HG03039 (cell line): ENCODE measurements at regions not wholly inside any gene's neighbourhood (a gene's known extent, or its start where the extent isn't known, plus 50 kb on each side); places are given as distances from the start of the nearest gene placed in this dataset.
"Not testable (repeated sequence)": the region's sequence is repeated elsewhere in the genome, so short reads cannot be mapped to it uniquely, and the experiment has no call there.

Experiments used
- ATAC-seq: cut with Tn5 transposase; IDR thresholded peaks from one replicate; pipeline ENCODE4 v1.9.1; 2021; ENCODE audit warnings: mild to moderate bottlenecking, moderate library complexity; ENCODE audit not compliant: unreplicated experiment

DNA sequence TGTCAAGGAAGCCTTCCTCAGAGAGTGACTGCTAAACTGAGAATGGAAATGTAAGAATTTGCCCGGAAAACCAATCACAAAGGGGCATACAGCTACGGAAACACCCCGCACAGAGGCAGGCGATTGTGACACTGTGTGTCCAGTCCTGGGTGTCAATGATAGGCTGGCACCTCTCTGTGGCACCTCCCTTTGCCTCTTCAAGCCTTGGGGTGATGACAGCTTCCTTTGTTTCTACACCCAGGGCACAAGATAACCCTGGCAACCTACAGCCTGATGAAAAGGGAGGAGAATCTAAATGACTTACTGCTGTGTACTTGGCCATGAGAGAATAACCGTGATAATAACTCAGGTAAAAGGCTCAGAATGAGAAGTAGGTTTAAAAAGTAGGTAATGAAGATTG, 93.6 kb upstream of the SSTR4 start:
- no peak for ATAC-seq

DNA sequence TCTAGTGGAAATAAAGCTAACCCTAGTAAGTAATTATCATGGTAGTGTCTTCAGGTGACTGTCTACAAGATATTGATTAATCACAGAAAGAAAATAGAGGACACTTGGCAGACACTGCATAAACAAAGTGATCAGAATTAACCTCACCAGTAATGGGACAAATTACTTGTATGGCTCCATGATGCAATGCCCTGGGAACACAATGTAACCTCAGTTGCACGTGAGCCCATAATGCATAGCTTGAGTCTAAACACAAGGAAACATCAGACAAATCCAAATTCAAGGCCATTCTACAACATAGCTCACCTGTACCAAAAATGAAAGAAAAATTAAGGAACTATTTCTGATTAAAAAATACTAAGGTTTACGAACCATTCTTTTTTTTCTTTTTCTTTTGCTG, 92.4 kb upstream of the SSTR4 start:
- no peak for ATAC-seq

DNA sequence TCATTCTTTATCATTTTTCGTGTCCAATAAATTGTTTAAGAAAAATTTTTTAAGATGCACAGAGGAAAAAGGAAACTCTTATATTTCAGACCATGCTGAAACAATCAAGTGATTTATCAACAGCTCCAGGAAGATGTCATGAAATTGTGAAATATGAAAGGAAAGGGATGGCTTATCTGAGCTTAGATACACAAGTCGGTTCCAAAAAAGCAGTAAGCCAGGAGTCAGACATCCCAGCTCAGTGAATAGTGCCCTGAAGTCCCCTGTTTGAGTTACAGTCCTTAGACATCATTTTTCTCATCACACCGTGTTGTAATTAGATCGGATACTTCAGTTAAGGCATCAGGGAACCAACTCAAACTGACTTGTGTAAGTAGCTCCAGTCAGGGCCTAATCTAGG, 91.0 kb upstream of the SSTR4 start:
- ATAC-seq: no peak

DNA sequence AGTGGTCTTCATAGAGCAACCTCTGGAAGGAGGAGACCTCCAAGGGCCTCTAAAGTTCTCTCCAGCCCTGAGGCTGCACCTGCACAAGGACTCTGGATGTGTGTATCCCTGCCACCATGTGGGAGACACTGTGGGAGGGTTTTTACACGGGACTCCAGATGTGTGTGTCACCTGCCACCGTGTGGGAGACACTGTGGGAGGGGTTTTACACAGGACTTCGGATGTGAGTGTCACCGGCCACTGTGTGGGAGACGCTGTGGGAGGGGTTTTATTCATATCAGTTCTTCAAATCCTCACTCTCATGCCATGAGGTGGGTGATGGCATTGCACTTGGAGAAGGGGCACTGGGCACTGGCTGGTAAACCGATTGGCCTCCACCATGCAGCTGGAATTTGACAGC, 90.2 kb upstream of the SSTR4 start:
- no peak for ATAC-seq

DNA sequence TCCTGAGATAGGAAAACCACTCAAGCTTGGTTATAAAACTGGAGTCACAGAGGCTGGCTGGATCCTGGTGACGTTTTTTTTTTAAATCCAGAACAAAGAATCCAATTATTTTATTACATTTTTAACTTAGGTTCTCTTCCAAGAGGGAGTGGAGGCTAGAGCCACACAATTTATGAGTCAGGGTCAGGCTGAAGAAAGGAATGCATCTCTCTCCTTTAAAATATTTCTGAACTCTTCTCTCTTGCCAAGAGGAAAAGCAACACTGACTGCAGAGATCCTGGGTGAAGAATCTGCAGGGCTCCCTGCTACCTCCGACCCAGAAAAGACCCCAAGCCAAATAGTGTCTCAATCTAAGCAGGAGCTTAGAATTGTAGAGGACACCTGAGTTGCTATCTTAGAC, 88.5 kb upstream of the SSTR4 start:
- ATAC-seq: no peak

DNA sequence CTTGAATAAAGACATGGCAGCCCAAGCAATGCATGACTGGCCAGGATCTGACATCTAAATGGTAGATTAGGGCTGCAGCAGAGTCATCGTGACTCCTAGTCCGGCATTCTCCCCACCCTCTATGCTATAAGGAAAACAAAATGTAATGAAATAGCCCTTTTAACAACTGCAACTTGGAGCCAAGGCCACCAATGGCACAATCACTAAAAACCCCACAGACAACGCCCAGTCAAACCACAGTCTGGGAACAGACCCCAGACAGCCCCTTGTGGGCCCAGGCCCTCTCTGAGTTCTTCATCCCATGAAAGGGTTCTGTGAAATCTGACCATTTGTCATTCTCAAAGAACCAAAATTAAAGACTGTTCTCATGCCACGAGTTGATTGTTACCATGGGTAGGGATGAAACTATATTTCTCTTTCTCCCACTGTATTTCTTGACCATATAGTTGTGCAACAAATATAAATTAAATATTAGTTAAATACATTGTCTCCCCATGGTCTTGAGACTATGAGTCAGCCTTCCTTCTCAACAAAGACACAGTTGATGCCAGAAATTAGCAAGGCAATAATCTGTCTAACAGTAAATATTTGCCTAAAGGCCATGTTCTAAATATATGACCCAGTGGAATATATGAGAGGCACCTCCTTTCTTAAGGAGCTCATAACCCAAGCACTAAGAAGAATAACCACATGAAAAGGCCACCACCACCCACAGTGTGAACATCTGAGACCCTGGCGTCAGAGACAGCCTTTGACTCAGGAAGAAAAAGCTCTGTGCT, 85.6 kb upstream of the SSTR4 start:
- ATAC-seq: no peak

DNA sequence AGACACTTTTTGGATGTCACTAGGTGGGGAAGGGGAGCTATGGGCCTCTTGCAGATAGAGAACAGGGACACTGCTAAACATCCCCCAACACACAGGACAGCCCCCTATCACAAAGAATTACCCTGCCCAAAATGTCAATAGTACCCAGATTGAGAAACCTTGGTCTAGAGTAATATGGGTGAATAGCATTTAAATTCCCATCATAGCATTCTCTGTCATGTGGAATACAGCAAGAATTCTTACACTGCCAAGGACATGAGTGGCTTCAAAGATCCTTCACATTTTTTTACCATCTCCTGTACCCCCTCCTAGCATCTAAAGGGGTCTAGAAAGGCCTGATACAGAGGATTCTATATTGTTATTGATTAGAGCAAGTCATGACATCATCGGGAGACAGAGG, 83.1 kb upstream of the SSTR4 start:
- no peak for ATAC-seq

DNA sequence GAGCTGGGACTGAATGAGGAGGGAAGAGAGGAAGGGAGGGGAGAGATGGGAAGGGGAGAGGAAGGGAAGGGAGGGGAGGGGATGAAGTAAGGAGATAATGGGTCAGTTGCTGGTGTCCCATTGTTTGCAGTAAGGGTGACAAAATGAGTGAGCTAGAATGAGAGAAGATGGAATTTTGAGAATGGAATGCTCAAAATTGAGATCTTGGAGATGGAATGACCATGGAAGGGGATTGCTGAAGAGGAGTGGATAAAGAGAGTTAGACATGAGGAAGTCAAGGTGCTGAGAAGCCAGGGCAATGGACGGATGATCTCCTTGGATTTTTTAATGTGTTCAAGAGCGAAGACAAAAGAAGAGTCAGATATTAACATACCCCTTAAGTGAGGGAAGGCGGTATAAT, 80.5 kb upstream of the SSTR4 start:
- no peak for ATAC-seq

DNA sequence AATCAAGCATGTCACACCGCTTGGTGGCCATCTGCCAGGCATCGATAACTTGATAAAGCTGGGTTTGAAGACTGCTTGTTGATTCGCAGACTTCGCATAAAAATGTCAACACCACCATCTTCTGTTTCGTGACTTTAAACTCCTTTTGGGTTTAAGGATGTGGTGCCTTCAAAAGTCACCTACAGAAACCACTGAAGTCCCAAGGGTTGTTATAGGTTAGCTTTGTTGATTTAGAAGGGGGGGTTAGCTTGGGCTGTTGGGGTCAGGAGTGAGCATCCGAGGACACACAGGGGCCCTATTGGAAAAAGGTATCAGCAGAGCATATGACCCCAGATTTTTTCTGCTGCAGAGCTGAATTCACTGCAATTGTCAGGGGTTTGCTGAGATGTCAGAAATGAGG, 76.7 kb upstream of the SSTR4 start:
- ATAC-seq: no peak

DNA sequence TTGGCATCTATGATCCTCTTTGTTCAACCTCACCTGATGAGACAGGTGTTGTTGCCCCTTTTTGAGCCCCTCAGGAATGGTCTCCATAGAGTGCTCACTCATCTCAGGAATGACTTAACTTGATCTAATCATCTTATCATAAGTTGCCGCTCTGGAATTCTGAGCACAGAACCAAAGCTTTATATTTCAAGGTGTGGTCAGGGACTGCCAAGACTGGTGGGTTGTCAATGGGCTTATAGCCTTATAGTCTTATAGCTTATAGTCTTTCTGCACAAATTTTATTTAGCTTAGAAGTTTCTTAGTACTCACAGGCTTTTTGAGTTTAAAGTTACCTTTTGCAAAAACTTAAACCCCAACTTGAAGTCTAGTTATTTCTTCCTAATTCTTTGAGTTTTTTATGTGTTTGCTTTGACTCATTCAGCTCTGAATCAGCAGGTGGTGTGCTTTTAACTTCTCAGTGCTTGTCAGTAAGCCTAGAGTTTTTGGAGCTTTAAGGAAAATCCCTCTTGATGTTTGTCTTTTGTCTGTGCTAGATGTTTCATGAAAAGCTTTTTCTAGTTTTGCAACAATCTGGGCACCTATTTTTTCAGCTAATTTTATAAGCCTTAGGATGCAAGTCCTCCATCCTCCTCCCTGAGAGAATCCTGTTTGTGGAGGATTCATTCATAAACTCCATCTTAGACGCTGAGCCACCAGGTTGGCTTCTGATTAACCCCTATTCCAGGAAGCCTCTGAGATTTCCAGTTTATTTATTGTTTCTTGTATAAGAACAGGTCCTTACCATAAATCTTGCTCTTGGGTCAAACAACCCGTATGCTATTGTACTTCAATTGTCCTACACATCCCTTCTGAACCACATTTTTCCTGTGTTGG, 72.3 kb upstream of the SSTR4 start:
- no peak for ATAC-seq

DNA sequence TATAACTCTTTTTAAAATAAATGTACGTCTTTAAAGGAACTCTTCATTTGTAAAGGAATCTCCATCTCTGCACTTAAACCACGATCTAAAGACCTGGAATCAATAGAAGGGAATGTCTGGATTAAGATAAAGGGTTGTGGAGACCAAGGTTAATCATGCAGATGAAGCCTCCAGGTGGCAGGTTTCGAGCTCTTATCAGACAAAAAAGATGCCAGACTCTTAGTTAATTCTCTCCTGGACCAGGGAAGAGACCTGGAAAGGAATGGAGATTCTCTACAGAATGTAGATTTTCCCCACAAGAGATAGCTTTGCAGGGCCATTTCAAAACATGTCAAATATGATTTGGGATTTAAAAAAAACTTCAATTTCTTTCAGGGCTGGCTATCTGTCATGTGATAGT, 71.5 kb upstream of the SSTR4 start:
- no peak for ATAC-seq

DNA sequence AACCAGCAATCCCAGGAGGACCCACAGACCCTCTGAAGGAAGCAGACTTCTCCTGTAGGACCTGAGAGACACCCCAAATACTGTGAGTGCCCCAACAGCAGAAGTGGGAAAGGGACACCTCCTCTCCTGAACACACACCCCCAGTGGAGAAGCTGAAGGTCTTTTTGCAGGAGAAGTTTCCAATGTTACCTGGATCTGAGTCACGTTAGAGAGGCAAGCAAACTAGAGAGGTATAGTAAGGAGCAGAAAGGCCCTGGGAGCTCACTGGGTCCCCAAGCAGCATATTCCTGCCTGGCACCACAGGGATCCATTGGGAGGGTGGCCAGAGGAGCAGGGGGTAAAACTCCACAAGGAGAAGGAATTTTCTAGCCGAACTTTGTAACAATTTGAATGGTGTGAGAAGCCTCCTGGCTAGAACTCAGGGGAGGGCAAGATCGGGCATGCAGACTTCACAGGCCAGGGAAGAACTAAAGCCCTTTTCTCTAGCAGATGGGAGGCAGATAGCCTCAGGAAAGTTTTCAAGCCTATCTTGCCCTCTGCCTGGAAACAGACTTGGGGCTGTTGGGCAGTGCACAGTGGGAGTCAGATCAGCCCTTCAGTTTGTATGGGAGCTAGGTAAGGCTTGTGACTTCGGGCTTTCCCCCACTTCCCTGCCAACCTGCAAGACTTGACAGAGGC, 68.2 kb upstream of the SSTR4 start:
- no peak for ATAC-seq

DNA sequence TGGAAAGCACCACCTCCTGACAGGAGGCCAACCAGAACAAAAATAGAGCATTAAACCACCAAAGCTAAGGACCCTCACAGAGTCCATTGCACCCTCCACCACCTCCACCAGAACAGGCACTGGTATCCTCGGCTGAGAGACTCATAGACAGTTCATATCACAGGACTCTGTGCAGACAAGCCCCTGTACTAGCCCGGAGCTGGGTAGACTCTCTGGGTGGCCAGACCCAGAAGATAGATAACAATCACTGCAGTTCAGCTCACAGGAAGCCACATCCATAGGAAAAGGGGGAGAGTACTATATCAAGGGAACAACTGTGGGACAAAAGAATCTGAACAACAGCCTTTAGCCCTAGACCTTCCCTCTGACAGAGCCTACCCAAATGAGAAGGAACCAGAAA, 67.4 kb upstream of the SSTR4 start:
- ATAC-seq: not testable (repeated sequence)

DNA sequence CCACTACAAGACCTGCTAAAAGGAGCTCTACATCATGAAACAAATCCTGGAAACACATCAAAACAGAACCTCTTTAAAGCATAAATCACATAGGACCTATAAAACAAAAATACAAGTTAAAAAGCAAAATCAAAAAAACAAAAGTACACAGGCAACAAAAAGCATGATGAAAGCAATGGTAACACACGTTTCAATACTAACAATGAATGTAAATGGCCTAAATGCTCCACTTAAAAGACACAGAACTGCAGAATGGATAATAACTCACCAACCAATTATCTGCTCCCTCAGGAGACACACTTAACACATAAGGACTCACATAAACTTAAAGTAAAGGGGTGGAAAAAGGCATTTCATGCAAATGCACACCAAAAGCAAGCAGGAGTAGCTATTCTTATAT, 66.1 kb upstream of the SSTR4 start:
- ATAC-seq: not testable (repeated sequence)

DNA sequence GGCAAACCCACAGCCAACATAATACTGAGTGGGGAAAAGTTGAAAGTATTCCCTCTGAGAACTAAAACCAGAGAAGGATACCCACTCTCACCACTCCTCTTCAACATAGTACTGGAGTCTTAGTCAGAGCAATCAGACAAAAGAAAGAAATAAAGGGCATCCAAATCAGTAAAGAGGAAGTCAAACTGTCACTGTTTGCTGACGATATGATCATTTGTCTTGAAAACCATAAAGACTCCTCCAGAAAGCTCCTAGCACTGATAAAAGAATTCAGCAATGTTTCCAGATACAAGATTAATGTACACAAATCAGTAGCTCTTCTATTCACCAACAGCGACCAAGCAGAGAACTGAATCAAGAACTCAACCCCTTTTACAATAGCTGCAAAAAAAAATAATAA, 64.0 kb upstream of the SSTR4 start:
- ATAC-seq: not testable (repeated sequence)

DNA sequence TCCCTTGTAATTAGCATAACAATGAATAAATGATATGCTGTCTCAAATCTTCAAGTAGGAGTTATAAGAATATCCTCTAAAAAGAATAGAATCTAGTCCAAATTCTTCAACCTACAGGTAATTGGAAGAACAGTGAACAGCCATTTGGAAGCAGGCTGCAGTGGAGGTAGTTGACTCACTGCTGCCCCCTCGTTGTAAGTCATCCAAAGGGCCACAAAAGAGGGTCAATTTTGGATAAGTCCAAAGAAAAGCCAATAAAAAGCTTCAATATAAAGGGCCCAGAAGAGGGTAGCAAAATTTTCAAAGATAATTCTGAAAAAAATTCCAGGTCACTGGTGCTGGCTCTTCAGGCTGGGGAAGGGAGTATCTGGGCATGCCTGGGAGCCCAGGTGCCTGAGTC, 60.8 kb upstream of the SSTR4 start:
- no peak for ATAC-seq

DNA sequence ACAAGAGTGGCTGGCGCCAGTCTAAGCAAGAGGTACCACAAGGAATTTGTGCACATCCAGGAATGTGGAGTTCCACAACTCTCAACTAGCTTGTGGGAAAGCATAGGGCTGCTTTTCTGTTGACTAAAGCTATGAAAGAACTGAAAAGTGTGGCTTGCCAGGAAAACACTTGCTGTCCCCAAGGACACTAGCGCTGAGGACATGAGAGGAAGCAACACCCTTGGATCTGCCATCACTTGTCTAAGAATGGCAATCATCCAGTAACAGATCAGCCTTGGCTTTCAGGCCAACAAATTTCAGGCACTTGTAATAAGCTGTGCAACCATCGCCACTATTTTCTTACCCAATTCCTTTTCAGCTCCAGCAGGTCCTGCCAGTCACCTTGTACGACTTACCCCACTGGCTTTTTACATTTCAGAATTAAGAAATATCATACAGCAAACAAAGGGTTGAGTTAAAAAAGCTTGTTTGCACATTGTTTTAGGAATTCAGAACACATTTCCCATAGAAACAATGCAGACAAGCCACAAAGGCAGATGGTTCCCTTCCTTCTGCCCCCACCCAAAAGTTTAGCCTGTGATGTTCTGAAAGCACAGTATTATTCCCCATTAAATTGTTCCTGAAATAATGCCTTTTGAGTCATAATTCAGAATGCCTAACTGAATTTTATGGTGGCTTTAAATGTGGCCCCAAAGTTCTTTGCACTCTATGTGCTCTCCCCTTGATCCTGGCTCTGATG, 57.9 kb upstream of the SSTR4 start:
- no peak for ATAC-seq

DNA sequence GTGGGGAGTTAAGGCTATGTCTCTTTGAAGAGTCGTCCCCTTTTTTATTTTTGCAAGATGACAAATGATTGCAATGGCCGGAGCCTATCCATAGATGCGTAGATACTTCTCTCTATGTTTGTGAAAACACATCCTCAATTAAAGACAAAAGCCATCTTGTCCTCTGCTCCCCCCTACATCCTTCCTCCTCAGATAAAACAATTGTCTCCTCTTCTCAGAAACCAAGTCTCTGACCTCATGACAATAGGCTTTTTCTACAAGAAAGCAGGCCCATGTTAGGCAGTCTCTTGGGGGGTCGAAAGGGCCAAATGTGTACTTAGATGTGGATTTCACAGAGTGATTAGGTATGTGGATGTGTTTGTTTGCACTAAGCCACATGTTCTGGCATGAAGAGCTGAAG, 51.1 kb upstream of the SSTR4 start:
- ATAC-seq: no peak

DNA sequence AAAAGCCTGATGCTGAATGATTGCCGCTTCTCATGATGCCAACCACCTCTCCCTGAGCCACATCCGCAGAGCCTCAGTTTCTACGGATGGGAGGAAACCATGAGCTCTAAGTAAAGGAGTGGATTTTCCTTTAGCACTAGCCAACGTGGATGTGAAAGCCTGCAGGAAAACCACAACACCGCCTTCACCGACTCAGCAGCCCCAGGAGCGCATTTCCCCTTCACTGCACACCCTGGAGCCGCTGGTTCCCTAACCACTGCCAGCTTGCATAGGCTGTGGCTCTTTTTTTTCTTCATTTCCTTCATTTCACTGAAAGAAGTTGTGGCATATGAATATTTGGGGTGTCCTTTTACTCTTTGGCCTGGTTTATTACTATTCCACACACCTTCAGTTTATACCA, 50.5 kb upstream of the SSTR4 start:
- ATAC-seq: no peak

DNA sequence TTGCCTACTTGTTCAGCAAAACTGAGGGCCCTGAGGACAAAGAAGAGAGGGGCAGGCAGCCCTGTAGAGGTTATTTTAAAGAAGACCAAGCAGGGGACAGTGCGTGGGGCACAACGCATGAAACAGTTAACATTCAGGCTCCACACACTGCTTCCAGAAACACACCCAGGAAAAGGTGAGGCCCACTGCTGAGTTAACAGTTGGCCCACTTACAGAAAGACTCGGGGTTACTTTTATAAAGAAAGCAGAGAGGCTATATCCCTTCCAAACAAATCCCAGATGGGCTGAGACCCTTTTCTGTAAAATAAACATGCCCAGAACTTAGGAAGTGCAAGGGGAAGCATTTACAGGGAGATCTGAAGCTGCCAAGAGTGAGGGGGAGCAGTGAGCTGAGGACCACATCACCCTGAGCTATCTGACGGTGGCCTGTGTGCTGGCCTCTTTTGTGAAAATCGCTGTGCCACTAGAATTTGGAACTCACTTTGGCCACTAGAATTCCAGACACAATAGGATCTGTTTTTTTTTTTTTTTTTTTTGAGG, 49.8 kb upstream of the SSTR4 start:
- no peak for ATAC-seq
